GM18951 (cell line): ENCODE measurements at regions not wholly inside any gene's neighbourhood (a gene's known extent, or its start where the extent isn't known, plus 50 kb on each side); places are given as distances from the start of the nearest gene placed in this dataset.
"Not testable (repeated sequence)": the region's sequence is repeated elsewhere in the genome, so short reads cannot be mapped to it uniquely, and the experiment has no call there.

ENCODE experiments used
- POLR2A ChIP-seq: IDR thresholded peaks from 4 replicates; pipeline ENCODE4 v1.6.1; 2011; ENCODE audit warnings: mild to moderate bottlenecking; ENCODE audit not compliant: insufficient read length, insufficient read depth; ENCODE audit errors: extremely low read depth
- in situ Hi-C: fragments of 300-500 bp; cut with MboI; formaldehyde crosslinking; loops from one replicate; pipeline ENCODE4 v1.12.0; 2022; ENCODE audit warnings: low sequenced_read_pairs, mixed read lengths, inconsistent platforms; ENCODE audit not compliant: unreplicated experiment

GRCh38 chr3:82423268-82424030, 662.0 kb upstream of the GBE1 start:
- in situ Hi-C loops: no loop called here

GRCh38 chr3:82416830-82417229, 655.4 kb upstream of the GBE1 start:
- TF ChIP-seq POLR2A: no peak
- in situ Hi-C loops: no loop called here

More at GRCh38 chr3:82423268-82424030, 662.0 kb upstream of the GBE1 start:
- no peak for TF ChIP-seq POLR2A

- no peak for TF ChIP-seq POLR2A
- in situ Hi-C loops: no loop called here
Observed at GRCh38 chr3:82416349-82416748, 654.9 kb upstream of the GBE1 start.

DNA sequence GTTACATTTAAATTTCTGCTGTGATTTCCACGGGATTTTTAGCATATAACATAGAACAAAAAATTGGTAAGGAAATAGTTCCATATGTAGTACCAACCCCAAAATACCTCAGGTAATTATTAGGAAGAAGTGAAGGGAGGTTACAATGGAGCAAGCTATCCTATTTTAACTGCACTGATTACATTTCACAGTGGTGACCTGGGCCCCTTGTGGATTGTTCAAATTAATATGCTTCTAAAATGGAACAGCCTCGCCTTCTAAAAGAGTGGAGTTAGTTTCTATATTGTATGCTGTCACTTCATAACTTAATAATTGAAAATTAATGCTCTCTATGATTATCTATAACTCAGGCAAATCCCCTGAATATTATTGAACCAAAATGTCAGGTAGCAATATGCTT, 651.7 kb upstream of the GBE1 start:
- in situ Hi-C loops: no loop called here
- no peak for TF ChIP-seq POLR2A

GRCh38 chr3:82410366-82410765, 648.9 kb upstream of the GBE1 start:
- in situ Hi-C loops: no loop called here
- no peak for TF ChIP-seq POLR2A

- in situ Hi-C loops: no loop called here
- no peak for TF ChIP-seq POLR2A
Observed at GRCh38 chr3:82409842-82410241, 648.4 kb upstream of the GBE1 start.

GRCh38 chr3:82392203-82392775, 630.8 kb upstream of the GBE1 start:
- in situ Hi-C loops: no loop called here
- TF ChIP-seq POLR2A: no peak

DNA sequence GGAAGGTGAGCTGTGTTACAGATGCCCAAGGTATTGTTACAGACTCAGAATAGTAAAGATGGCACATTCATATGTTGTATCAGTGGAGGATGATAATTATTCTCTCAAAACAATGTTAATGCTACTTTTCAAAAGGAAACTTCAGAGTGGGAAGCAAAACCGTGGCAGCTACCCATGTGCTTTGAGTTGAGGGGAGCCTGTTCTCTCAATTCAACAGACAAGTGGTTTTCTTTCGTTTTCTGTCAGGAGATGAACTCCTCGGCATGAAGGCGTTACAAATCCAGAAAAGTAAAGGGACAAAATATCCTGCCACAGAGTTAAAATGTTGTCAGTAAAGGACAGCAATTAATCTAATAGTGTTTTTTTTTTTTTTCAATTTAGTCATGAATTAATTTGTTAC, 629.4 kb upstream of the GBE1 start:
- in situ Hi-C loops: no loop called here

DNA sequence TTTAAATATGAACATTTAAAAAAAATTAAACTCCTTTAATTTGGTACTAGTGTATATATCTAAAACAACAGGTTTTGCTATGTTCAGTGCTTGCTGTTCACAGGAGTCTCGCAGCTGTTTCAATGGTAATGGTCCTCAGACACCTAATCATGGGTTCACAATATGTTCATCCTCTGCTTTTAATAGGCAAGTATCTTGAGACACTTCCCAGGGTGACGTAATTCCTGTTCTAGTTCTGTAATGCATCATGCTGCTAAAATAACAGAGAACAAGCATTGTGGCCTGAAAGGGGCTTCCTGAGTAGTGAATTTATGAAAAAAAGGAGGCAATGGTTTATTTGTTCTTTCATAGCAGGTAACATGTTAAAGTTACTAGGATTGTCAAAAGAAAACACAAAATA, 625.2 kb upstream of the GBE1 start:
- in situ Hi-C loops: no loop called here
- no peak for TF ChIP-seq POLR2A

More for the DNA sequence above, 629.4 kb upstream of the GBE1 start:
- TF ChIP-seq POLR2A: no peak

GRCh38 chr3:82384181-82384580, 622.7 kb upstream of the GBE1 start:
- in situ Hi-C loops: no loop called here
- no peak for TF ChIP-seq POLR2A

GRCh38 chr3:82382831-82383230, 621.4 kb upstream of the GBE1 start:
- no peak for TF ChIP-seq POLR2A
- in situ Hi-C loops: no loop called here

DNA sequence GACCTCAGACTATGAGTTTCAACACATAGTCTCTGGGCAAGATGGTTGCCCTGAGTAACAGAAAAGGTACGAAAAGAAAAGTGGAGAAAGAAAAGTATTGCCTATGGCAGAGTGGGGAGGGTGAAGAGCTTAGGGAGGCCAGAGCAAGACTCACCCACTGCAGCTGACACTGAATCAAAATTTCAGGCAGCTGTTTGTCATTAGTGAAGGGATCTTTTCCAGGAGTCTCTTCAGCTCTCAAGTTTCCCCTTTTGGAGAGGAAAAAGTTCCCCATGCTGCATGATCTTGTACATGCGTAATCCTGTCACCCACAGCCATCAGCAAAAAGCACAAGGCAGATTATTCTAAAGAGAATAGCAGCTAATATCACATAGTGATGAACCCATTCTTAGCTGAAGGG, 616.9 kb upstream of the GBE1 start:
- in situ Hi-C loops: no loop called here
- no peak for TF ChIP-seq POLR2A

GRCh38 chr3:82376883-82377282, 615.4 kb upstream of the GBE1 start:
- in situ Hi-C loops: no loop called here
- TF ChIP-seq POLR2A: no peak

DNA sequence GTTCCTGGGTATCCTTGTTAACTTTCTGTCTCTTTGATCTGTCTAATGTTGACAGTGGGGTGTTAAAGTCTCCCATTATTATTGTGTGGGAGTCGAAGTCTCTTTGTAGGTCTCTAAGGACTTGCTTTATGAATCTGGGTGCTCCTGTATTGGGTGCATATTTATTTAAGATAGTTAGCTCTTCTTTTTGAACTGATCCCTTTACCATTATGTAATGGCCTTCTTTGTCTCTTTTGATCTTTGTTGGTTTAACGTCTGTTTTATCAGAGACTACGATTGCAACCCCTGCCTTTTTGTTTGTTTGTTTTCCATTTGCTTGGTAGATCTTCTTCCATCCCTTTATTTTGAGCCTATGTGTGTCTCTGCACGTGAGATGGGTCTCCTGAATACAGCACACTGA, 612.4 kb upstream of the GBE1 start:
- in situ Hi-C loops: not testable (repeated sequence)

GRCh38 chr3:82364827-82365226, 603.4 kb upstream of the GBE1 start:
- TF ChIP-seq POLR2A: no peak
- in situ Hi-C loops: no loop called here

- in situ Hi-C loops: no loop called here
- TF ChIP-seq POLR2A: no peak
Observed at GRCh38 chr3:82363131-82363530, 601.7 kb upstream of the GBE1 start.
